Esophagus squamous epithelium (tissue), 4 donors: ENCODE measurements at regions not wholly inside any gene's neighbourhood (a gene's known extent, or its start where the extent isn't known, plus 50 kb on each side); places are given as distances from the start of the nearest gene placed in this dataset.

ENCODE experiments used
- POLR2A ChIP-seq, 4 donors: fragments of 450-650 bp; IDR thresholded peaks; one replicate each; pipeline ENCODE4 v1.6.1; 2017; ENCODE audit warnings: antibody characterized with exemption in 4 of 4, mild to moderate bottlenecking in 4 of 4, moderate library complexity in 3 of 4
- TF ChIP-seq, protein P1 (sequence below), 6 experiments: fragments of 450-650 bp in 4 of 6; fragments of 200-600 bp in 2 of 6; sonication (generic) in 2 of 6; IDR thresholded peaks; one replicate each; pipeline ENCODE4 v1.5.1; 2016 to 2019; ENCODE audit warnings: antibody characterized with exemption in 6 of 6, mild to moderate bottlenecking in 4 of 6, moderate library complexity in 4 of 6

DNA sequence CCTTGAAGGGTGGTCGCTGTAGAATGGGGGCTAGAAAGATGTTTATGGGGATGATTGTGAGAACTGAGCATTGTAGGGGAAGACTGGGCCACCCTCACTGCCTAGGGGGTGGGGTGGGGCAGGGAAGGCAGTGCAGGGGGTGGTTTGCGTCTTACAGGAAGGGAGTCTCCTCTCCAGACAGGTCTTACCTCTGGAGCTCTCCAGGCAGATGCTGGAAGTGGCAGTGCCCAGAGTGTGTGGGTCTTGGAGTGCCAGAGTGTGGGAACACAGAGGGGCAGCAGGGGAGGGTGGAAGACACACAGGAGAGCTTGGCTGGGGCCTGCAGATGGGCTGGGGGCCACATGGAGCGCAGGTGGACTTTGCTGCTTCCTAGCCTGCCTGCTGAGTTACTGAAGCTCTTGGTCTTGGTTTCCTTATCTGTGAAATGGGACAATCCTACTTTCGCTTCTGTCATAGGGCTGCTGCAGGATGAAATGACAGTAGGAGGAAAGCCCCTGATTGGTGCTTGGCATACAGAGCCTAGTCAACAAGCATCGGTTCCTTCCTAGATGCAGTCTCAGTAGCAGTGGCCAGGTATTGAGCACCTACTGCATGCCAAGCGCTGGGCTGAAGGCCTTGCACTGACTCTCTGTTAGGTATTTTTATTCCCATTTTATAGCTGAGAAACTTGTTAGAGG lies 118.3 kb downstream of the SLC25A47 start:
- TF ChIP-seq, protein P1, sequence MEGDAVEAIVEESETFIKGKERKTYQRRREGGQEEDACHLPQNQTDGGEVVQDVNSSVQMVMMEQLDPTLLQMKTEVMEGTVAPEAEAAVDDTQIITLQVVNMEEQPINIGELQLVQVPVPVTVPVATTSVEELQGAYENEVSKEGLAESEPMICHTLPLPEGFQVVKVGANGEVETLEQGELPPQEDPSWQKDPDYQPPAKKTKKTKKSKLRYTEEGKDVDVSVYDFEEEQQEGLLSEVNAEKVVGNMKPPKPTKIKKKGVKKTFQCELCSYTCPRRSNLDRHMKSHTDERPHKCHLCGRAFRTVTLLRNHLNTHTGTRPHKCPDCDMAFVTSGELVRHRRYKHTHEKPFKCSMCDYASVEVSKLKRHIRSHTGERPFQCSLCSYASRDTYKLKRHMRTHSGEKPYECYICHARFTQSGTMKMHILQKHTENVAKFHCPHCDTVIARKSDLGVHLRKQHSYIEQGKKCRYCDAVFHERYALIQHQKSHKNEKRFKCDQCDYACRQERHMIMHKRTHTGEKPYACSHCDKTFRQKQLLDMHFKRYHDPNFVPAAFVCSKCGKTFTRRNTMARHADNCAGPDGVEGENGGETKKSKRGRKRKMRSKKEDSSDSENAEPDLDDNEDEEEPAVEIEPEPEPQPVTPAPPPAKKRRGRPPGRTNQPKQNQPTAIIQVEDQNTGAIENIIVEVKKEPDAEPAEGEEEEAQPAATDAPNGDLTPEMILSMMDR (IDR thresholded peaks at IDR 0.05), result no peak
- TF ChIP-seq POLR2A (IDR thresholded peaks at IDR 0.05), result no peak
